ENCODE measurements at regions not wholly inside any gene's neighbourhood (a gene's known extent, or its start where the extent isn't known, plus 50 kb on each side); places are given as distances from the start of the nearest gene placed in this dataset.
"Not testable (repeated sequence)": the region's sequence is repeated elsewhere in the genome, so short reads cannot be mapped to it uniquely, and the experiment has no call there.

GRCh38 chr6:155543166-155543847, 87.7 kb upstream of the NOX3 start:
- no peak for DNase-seq (ENCODE audit: low read depth)
- no peak for TF ChIP-seq CTCF (IDR thresholded peaks at IDR 0.05; ENCODE audit: low read depth, low read length)
- TF ChIP-seq, protein P1, sequence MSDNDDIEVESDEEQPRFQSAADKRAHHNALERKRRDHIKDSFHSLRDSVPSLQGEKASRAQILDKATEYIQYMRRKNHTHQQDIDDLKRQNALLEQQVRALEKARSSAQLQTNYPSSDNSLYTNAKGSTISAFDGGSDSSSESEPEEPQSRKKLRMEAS (IDR thresholded peaks at IDR 0.05; ENCODE audit: low read depth, low read length): no peak
- no peak for TF ChIP-seq POLR2A (IDR thresholded peaks at IDR 0.05; ENCODE audit: extremely low read depth, insufficient read length)
- TF ChIP-seq MYC (IDR thresholded peaks at IDR 0.05; ENCODE audit: low read depth, low read length): no peak
- H3K4me3 ChIP-seq (ENCODE audit: low read depth, low read length): no peak overlapping the region

- no peak overlapping the region for H3K4me3 ChIP-seq (ENCODE audit: low read depth, low read length)
- DNase-seq (ENCODE audit: low read depth): no peak
- TF ChIP-seq POLR2A (IDR thresholded peaks at IDR 0.05; ENCODE audit: extremely low read depth, insufficient read length): no peak
- TF ChIP-seq, protein P1 (IDR thresholded peaks at IDR 0.05; ENCODE audit: low read depth, low read length): no peak
- TF ChIP-seq CTCF (IDR thresholded peaks at IDR 0.05; ENCODE audit: low read depth, low read length): no peak
- no peak for TF ChIP-seq MYC (IDR thresholded peaks at IDR 0.05; ENCODE audit: low read depth, low read length)
Observed at GRCh38 chr6:155542036-155542435, 86.4 kb upstream of the NOX3 start.

- no peak for DNase-seq (ENCODE audit: low read depth)
- TF ChIP-seq MYC (IDR thresholded peaks at IDR 0.05; ENCODE audit: low read depth, low read length): no peak
- TF ChIP-seq POLR2A (IDR thresholded peaks at IDR 0.05; ENCODE audit: extremely low read depth, insufficient read length): no peak
- TF ChIP-seq CTCF (IDR thresholded peaks at IDR 0.05; ENCODE audit: low read depth, low read length): no peak
- TF ChIP-seq, protein P1 (IDR thresholded peaks at IDR 0.05; ENCODE audit: low read depth, low read length): no peak
- no peak overlapping the region for H3K4me3 ChIP-seq (ENCODE audit: low read depth, low read length)
Observed at GRCh38 chr6:155538708-155539390, 83.2 kb upstream of the NOX3 start.

DNA sequence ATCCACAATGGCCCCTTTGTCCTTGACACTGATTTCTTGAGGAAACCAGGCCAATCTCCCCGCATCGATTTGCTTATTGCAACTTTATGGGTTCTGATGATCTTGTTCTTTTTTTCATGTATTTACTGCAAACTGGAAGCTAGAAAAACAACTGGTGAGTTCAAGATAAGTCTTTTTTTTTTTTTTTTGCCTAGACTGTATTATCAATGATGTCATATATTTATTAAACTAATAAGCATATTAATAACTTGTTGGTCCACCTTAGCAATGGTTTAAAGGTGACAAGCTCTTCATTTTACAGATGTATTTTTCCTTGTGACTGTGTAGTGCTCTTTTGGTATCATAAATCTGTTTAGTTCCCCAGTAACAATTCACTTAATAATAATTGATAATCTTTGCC, 79.0 kb upstream of the NOX3 start:
- TF ChIP-seq, protein P1 (IDR thresholded peaks at IDR 0.05; ENCODE audit: low read depth, low read length): no peak
- TF ChIP-seq MYC (IDR thresholded peaks at IDR 0.05; ENCODE audit: low read depth, low read length) (no peak), CTCF (IDR thresholded peaks at IDR 0.05; ENCODE audit: low read depth, low read length) (no peak), POLR2A (IDR thresholded peaks at IDR 0.05; ENCODE audit: extremely low read depth, insufficient read length) (no peak)
- H3K4me3 ChIP-seq (ENCODE audit: low read depth, low read length): no peak overlapping the region
- DNase-seq (ENCODE audit: low read depth): no peak

DNA sequence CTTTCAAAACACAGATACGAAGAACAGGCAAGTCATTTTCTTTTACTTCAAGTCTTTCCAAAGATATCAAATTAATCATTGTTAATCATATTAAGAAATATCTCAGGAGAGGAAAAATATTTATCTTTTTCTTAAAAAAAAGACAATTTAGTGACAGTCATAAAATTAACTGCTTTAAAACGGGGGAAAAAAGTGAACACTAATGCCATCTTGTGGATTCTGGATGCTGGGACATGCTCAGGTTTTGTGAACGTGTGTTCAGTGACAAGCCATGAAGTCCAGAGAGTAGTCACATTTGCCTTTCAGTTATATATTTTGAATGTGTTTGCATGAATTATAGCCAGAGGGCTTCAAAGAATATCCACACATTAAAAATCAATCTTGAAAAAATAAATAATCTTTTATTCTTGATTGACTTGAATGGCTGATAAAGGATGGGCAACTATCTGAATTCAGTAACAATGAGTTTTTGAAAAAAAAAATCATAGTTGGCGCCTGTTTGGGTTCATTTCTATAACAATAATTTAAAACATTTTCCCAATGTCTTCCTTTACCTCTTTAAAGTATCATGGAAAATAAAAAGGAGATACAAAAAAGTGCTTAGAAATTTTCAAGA, 74.7 kb upstream of the NOX3 start:
- H3K4me3 ChIP-seq (ENCODE audit: low read depth, low read length): no peak overlapping the region
- TF ChIP-seq, protein P1 (IDR thresholded peaks at IDR 0.05; ENCODE audit: low read depth, low read length): no peak
- peak; percentile 75 for TF ChIP-seq CTCF (IDR thresholded peaks at IDR 0.05; ENCODE audit: low read depth, low read length)
- DNase-seq (ENCODE audit: low read depth): peak; percentile 62

DNA sequence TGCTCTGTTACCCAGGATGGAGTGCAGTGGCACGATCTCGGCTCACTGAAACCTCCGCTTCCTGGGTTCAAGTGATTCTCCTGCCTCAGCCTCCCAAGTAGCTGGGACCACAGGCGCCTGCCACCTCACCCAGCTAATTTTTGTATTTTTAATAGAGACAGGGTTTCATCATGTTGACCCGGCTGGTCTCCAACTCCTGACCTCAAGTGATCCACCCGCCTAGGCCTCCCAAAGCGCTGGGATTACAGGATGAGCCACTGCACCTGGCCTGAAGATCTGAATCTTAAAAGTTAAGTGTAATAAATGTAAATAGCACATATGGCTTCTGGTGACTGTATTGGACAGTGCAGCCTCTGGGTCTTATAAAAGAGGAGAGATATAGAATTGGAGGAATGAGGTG, 74.2 kb upstream of the NOX3 start:
- DNase-seq (ENCODE audit: low read depth): peak; percentile 16

More for the DNA sequence above, 74.2 kb upstream of the NOX3 start:
- H3K4me3 ChIP-seq (ENCODE audit: low read depth, low read length): not testable (repeated sequence)
